GM20000 (cell line): ENCODE measurements at regions not wholly inside any gene's neighbourhood (a gene's known extent, or its start where the extent isn't known, plus 50 kb on each side); places are given as distances from the start of the nearest gene placed in this dataset.

ENCODE experiments used
- DNase-seq: peaks from one replicate; pipeline ENCODE4 v3.0.0; 2012; ENCODE audit warnings: low spot score
- TF ChIP-seq, protein P1 (sequence below): IDR thresholded peaks from 2 replicates; pipeline ENCODE4 v1.5.1; 2012; ENCODE audit warnings: mild to moderate bottlenecking, control low read depth; ENCODE audit errors: extremely low read depth, missing control alignments

DNA sequence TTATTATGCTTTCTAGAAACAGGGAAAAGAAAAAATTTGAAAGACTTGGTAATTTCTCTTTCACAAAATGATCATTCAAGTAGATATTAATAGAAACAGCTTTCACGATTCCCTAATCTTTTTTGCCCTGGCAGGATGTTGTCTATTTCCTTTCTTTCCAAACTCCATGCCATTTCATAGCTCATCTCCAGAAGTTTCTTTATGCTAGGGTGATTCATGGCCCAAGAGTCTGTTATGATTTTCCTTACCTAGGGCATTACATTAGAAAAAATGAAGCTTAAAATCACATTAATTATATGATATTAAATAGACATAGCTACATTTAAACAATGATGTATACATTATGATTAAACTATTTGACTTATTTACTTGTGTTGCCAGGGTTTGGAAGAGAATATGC lies 762.1 kb downstream of the LTN1 start:
- TF ChIP-seq, protein P1, sequence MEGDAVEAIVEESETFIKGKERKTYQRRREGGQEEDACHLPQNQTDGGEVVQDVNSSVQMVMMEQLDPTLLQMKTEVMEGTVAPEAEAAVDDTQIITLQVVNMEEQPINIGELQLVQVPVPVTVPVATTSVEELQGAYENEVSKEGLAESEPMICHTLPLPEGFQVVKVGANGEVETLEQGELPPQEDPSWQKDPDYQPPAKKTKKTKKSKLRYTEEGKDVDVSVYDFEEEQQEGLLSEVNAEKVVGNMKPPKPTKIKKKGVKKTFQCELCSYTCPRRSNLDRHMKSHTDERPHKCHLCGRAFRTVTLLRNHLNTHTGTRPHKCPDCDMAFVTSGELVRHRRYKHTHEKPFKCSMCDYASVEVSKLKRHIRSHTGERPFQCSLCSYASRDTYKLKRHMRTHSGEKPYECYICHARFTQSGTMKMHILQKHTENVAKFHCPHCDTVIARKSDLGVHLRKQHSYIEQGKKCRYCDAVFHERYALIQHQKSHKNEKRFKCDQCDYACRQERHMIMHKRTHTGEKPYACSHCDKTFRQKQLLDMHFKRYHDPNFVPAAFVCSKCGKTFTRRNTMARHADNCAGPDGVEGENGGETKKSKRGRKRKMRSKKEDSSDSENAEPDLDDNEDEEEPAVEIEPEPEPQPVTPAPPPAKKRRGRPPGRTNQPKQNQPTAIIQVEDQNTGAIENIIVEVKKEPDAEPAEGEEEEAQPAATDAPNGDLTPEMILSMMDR = no peak
- DNase-seq = no peak

DNA sequence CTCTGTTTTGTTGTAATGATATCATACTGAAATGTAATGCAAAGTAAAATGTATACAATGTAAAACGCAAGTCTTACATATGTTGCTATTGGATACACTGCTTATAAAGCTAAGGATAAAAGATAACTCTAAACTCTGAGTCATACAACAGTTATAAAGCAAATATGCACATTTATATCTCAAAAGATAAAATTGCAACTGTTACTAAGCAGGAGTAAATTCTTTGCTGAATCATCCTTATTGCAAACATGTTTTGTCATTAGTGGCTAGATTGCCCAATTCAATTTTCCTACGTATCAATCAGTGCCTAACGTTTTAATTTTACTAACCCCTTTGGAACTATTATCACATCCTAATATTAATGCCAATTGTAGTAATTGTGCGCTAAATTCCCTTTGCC lies 762.9 kb downstream of the LTN1 start:
- TF ChIP-seq, protein P1 = no peak
- DNase-seq = no peak

DNA sequence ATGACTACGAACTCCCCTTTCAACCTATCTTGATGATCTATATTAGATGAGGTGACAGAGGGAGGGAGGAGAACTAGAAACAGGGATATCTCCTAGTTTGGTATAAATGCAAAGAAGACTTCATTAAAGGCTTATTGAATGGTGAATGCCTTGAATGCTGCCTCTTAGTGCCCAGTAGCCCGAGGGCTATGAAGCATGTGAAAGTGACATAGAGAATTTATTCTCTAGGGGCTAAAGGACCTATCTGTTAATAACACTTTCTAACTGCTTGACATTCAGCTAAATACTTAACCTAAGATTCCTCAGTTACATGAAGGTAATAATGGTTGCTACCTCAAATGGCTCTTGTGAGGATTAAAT lies 764.1 kb downstream of the LTN1 start:
- no peak for DNase-seq
- TF ChIP-seq, protein P1 = no peak

DNA sequence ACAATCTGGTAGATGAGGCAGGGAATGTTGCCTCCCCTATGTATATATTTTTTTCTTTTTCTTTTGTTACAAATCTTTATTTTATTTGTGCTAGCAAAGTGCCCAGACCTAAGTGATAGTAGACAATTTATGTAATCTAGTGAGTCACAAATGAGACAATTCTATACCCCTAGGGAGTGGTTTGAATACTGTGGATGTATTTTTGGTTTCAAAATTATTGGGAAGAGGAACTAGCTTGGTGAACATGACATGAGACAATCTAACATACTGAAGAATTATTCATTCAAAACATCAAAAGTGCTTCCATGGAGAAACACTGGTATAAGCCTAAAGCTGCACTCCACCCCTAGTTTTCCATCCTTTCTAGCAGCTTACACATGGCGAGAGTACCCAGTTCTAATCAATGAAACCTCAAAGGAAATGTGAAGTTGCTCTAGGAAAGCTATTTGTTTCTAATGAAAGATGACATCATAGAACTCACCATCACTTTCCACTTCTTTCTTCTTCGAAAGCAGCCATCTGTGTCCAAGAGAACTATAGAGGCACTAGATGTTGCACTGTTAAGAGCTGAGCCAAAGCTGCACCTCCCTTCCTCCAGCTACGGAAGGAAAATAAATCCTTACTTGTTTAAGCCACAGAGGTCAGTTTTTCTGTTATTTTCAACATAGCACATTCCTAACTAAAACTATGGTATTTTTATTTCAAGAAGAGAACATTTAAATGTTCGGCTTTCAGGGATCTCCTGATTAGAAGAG lies 764.6 kb downstream of the LTN1 start:
- TF ChIP-seq, protein P1 = no peak
- no peak for DNase-seq

DNA sequence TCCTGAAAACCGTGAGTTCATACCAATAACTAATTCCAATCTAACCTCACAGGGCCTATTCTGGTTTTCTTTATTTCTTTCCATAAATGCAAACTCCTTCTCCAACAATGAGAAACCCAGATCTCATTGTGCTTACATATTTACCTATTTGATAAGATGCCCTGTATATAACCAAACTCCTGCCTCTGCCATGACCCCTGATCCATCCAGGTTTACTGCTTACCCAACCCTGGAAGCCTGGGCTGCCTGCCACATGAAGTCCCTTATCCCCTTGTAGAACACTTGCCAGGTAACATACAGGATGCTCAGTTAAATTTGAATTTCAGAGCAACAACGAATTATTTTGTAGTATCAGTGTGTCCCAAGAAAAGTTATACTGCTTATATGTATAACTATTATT lies 766.1 kb downstream of the LTN1 start:
- TF ChIP-seq, protein P1 = no peak
- no peak for DNase-seq

DNA sequence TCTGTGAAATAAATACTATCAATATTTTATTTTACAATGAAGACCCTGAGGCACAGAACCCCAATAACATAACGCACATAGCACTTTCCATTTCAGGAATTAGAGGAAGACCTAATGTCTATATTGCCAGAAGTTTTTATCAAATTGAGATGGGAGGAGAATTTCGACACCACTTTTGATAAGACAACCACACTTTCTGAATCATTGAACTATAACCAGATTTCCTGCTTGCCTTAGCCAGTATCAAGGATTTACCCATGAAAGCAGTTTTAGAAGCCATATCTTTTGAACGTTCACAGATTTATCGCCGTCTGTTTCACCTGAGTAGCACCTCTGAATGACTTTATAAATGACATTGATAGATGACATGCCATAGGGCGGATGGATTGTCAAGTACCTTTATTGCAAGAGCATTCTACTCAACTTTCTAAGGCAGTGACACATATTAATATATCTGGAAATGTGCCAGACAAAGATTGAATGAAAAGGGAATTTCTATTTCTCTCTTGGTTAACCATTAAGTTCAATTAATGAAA lies 768.4 kb downstream of the LTN1 start:
- DNase-seq = no peak

DNA sequence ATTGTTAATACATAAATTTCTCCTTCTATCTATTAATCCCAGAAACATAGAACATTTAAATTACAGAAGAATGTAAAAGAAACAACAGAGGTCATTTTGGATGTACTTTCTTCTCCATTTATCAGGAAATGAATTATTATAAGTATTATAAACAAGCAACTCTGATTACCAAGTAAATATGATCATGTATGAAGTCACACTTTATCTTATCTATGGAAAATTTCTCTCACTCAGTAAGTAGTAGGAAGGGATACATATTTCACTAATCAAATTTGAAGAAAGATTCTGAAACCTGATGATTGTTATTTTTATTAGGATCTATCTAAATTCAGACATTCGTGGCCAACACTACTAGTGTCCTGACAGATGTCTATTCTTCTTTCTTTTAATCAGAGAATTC lies 770.7 kb downstream of the LTN1 start:
- TF ChIP-seq, protein P1 = no peak
- DNase-seq = no peak

More for the DNA sequence above, 768.4 kb downstream of the LTN1 start:
- TF ChIP-seq, protein P1 = no peak
